Activated CD8-positive, alpha-beta T cell treated with anti-CD3 and anti-CD28 coated beads for 36 hours (primary cell): ENCODE measurements at regions not wholly inside any gene's neighbourhood (a gene's known extent, or its start where the extent isn't known, plus 50 kb on each side); places are given as distances from the start of the nearest gene placed in this dataset.

ENCODE experiments used
- ATAC-seq: fragments of 200-7000 bp; cut with Tn5 transposase; one replicate; pipeline ENCODE4 v1.10.0; 2021; ENCODE audit warnings: mild to moderate bottlenecking, moderate library complexity
- CTCF ChIA-PET: fragments of 350-600 bp; sonication (Branson Sonifier 250); formaldehyde crosslinking; loops from one replicate; lab custom pipeline; 2021; ENCODE audit warnings: antibody characterized with exemption; lab: Charles Lee
- POLR2A ChIA-PET: fragments of 350-600 bp; sonication (Branson Sonifier 250); formaldehyde crosslinking; loops from one replicate; lab custom pipeline; 2021; ENCODE audit warnings: antibody characterized with exemption; lab: Charles Lee
- DNase-seq: peaks from one replicate; pipeline ENCODE4 v3.0.0-alpha.2; 2020
- H3K27ac Mint-ChIP-seq: one replicate; pipeline ENCODE4 v1.8.0; 2021; ENCODE audit warnings: mild to moderate bottlenecking, mixed read lengths
- H3K27me3 Mint-ChIP-seq: one replicate; pipeline ENCODE4 v1.8.0; 2021; ENCODE audit warnings: mixed read lengths
- H3K36me3 Mint-ChIP-seq: one replicate; pipeline ENCODE4 v1.8.0; 2021; ENCODE audit warnings: low read depth, mixed read lengths
- H3K4me1 Mint-ChIP-seq: one replicate; pipeline ENCODE4 v1.8.0; 2021; ENCODE audit warnings: low read depth, mixed read lengths
- H3K4me3 Mint-ChIP-seq: one replicate; pipeline ENCODE4 v1.8.0; 2021; ENCODE audit warnings: mild to moderate bottlenecking, moderate library complexity, mixed read lengths
- H3K9me3 Mint-ChIP-seq: one replicate; pipeline ENCODE4 v1.8.0; 2021; ENCODE audit warnings: mixed read lengths
- CTCF ChIP-seq: fragments of 200-600 bp; IDR thresholded peaks from one replicate; pipeline ENCODE4 v1.8.0; 2022; ENCODE audit warnings: antibody characterized with exemption, mild to moderate bottlenecking
- intact Hi-C: fragments of 100-400 bp; cut with micrococcal nuclease; formaldehyde crosslinking; loops from one replicate; pipeline ENCODE4 v1.10.0; 2022

DNA sequence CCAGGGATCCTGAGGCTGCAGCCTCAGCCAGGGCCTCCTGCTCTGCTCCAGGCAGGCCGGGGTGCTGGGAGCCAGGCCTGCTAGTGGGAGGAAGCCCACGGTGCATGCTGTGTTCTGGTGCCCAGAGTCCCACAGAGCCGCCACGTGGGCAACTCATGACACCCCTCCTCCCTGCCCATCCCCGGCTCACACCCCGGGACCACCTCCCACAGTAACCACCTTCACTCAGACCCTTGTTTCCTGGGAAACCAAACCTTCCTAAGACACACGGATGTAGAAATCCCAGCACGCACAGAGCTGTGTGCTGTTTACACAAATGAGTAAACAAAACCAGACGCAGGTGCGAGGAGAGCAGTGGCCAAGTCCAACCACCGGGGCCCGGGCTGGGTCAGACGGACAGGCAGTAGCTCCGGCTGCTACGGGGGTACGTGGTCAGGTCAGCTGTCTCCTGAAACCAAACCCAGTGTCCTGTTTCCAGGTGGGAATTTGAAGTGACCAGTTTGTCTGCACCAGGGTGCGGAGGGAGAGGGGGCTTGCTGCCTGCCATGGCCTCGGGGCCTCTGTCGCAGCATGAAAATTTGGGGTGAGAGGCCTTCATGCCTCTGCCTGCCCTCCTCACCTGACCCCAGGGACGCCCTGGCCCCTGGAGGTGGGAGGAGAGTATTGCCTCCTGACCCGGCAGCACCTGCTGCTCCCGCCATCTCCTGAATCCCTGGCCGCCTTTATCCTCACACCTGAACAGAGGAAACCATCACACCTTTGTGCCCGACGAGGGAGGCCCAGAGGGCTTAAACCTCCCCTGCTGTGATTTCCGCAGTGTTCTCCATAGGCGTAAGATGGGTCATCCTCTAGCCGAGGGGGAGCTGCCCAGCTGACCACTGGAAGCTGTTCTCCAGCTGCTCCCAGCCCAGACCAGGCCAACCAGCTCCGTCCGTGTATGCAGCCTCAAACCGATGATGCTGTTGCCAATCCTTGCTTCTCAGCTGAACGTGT, 52.0 kb upstream of the SMOC2 start:
- no peak overlapping the region for H3K27ac Mint-ChIP-seq
- CTCF ChIA-PET = no interaction called here
- intact Hi-C loops = no loop called here

DNA sequence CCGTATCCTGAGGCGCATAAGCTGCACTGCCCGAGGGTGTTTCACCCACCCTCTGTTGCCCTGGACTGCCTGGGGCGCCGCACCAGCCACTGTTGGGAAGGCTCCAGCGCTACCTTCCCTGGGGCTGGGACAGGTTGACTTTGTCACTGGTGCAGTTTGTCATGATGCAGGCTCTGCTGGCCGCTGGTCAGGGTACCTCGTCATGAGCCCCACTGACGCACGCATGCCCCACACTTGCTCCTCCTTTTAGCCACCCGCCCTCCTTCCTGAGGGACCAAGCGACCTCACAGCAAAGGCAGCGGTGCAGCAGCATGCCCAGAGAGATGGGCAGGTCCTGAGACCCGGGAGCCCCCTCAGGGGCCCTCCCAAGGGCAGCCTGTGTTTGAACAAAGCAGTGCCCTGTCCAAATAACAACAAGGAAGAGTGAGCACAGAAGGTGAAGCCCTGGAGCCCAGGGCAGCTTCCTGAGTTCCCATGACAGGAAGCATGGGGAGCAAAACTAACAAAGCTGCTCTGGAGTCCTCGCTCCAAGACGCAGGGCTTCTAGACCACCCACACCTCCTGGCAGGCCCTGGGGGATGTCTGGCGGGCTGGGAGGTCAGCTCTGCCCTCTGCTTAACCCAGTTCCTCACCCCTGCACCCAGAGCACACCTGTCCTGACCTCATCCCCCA, 50.1 kb upstream of the SMOC2 start:
- H3K27me3 Mint-ChIP-seq = peaks cover 3% of the 10 kb centered on the region
- POLR2A ChIA-PET = no interaction called here
- no peaks in the 10 kb centered on the region for H3K4me1 Mint-ChIP-seq
- no peaks in the 10 kb centered on the region for H3K9me3 Mint-ChIP-seq
- no peaks in the 10 kb centered on the region for H3K36me3 Mint-ChIP-seq
- no peak overlapping the region for H3K4me3 Mint-ChIP-seq
- intact Hi-C loops = no loop called here
- no peak for ATAC-seq
- H3K27ac Mint-ChIP-seq = no peak overlapping the region
- no peak for TF ChIP-seq CTCF
- DNase-seq = no peak
- CTCF ChIA-PET = no interaction called here

More for the DNA sequence above, 52.0 kb upstream of the SMOC2 start:
- DNase-seq (no peak), ATAC-seq (no peak)
- no peak for TF ChIP-seq CTCF
- no peak overlapping the region for H3K4me3 Mint-ChIP-seq
- no peaks in the 10 kb centered on the region for H3K4me1 Mint-ChIP-seq
- peaks cover 2% of the 10 kb centered on the region for H3K27me3 Mint-ChIP-seq
- no peaks in the 10 kb centered on the region for H3K9me3 Mint-ChIP-seq
- no peaks in the 10 kb centered on the region for H3K36me3 Mint-ChIP-seq
- POLR2A ChIA-PET = interaction anchor here (0.6 kb wide), 1 partner anchor 21 kb away, joined by 3 read pairs; no protein-coding TSS in a partner anchor
